Heart left ventricle (tissue), 13 donors: ENCODE measurements at regions not wholly inside any gene's neighbourhood (a gene's known extent, or its start where the extent isn't known, plus 50 kb on each side); places are given as distances from the start of the nearest gene placed in this dataset.

Experiments used
- CTCF ChIP-seq, 12 donors: fragments of 200-600 bp; sonication (generic) in 4 of 12; IDR thresholded peaks; one replicate each; pipeline versions ENCODE4 v1.5.0 to v1.8.0; 2018 to 2022; ENCODE audit warnings: antibody characterized with exemption in 12 of 12, mild to moderate bottlenecking in 5 of 12
- POLR2A ChIP-seq, 2 donors: fragments of 450-650 bp; IDR thresholded peaks; one replicate each; pipeline ENCODE4 v1.6.1; 2017; ENCODE audit warnings: antibody characterized with exemption in 2 of 2, mild to moderate bottlenecking in 2 of 2, moderate library complexity in 2 of 2
- donor health status: ischemic (EF 13 %, LVEDD 7.1; RV severe dilation, severe dysfunction).
- donor health status: DM: no; HTN: yes; CAD: no.
- donor health status: DM: no; HTN: no; CAD: no.
- donor health status: ischemic (EF 25% LVEDD 6.9; RV normal size, moderate dysfunction).
- donor health status: ischemic (EF 25% LVEDD 5.7; RV mildly dilated, moderate dysfunction).
- donor health status: ischemic (EF 35%, LVEDD 5.7; RV mildly dilated, moderate dysfunction).
- donor health status: nonischemic (EF 11% LVEDD 7.7; RV severe dilation, severe dysfunction).
- donor health status: DM: yes; HTN: yes; CAD: no.
- donor health status: PGD.
- donor health status: ischemic (EF 29% LVEDD 5.4; RV normal size, mild dysfunction).
- donor health status: nonischemic (EF 23%, LVEDD 6.1; RV moderate dilation, normal function).

- no peak for TF ChIP-seq CTCF (IDR thresholded peaks at IDR 0.05)
- TF ChIP-seq POLR2A (IDR thresholded peaks at IDR 0.05) = no peak
These were observed 388.3 kb upstream of the IL12A start for GRCh38 chr3:159600291-159600690.
